ENCODE measurements at regions not wholly inside any gene's neighbourhood (a gene's known extent, or its start where the extent isn't known, plus 50 kb on each side); places are given as distances from the start of the nearest gene placed in this dataset.

- Histone ChIP-seq H3K4me3 (ENCODE audit: control insufficient read depth in 2 of 3, extremely low read depth in 1 of 3, insufficient read depth in 2 of 3, low read depth in 1 of 3, low read length in 3 of 3) (no peak overlapping the region), H3K9me1 (ENCODE audit: control insufficient read depth, extremely low read depth, insufficient read depth, low read length) (no peaks in the 10 kb centered on the region), H3K4me2 (ENCODE audit: control insufficient read depth, extremely low read depth, insufficient read depth, low read depth, low read length) (no peak overlapping the region), H3K27me3 (ENCODE audit: control insufficient read depth, extremely low read depth, insufficient read depth, low read length) (no peaks in the 10 kb centered on the region), H3K9me3 (ENCODE audit: control insufficient read depth, low read depth, low read length) (no peaks in the 10 kb centered on the region), H3K9ac (ENCODE audit: control insufficient read depth, extremely low read depth, insufficient read depth, low read length) (no peak overlapping the region), H3K27ac (ENCODE audit: control insufficient read depth, insufficient read depth, low read length) (no peak overlapping the region), H4K20me1 (ENCODE audit: control insufficient read depth, extremely low read depth, insufficient read depth, low read length) (no peaks in the 10 kb centered on the region), H3K36me3 (ENCODE audit: control insufficient read depth in 2 of 2, extremely low read depth in 1 of 2, insufficient read depth in 2 of 2, low read length in 2 of 2) (no peaks in the 10 kb centered on the region), H3K4me1 (ENCODE audit: control insufficient read depth, extremely low read depth, insufficient read depth, low read length) (no peaks in the 10 kb centered on the region), H2AFZ (ENCODE audit: control insufficient read depth, low read length) (no peak overlapping the region), H3K79me2 (ENCODE audit: control insufficient read depth, insufficient read depth, low read length) (no peaks in the 10 kb centered on the region)
- dilution Hi-C loops (cut with MboI; ENCODE audit: extremely low pct_ligation_motif_present, low sequenced_read_pairs): no loop called here
- TF ChIP-seq EZH2 (IDR thresholded peaks at IDR 0.05; ENCODE audit: low read length) (no peak), CTCF (optimal IDR thresholded peaks at IDR 0.05 in 1 of 3, IDR thresholded peaks at IDR 0.05 in 1 of 3, conservative IDR thresholded peaks at IDR 0.05 in 1 of 3; ENCODE audit: extremely low read depth in 1 of 3, insufficient read depth in 2 of 3, low read length in 3 of 3) (no peak)
- DNase-seq (ENCODE audit: low read depth, low spot score) (no peak), FAIRE-seq (no peak)
Measured at GRCh38 chr5:124621279-124621678, 125.2 kb downstream of the ZNF608 start.

- Histone ChIP-seq H4K20me1 (ENCODE audit: control insufficient read depth, extremely low read depth, insufficient read depth, low read length) (no peaks in the 10 kb centered on the region), H2AFZ (ENCODE audit: control insufficient read depth, low read length) (no peak overlapping the region), H3K4me3 (ENCODE audit: control insufficient read depth in 2 of 3, extremely low read depth in 1 of 3, insufficient read depth in 2 of 3, low read depth in 1 of 3, low read length in 3 of 3) (no peak overlapping the region), H3K4me1 (ENCODE audit: control insufficient read depth, extremely low read depth, insufficient read depth, low read length) (no peaks in the 10 kb centered on the region), H3K79me2 (ENCODE audit: control insufficient read depth, insufficient read depth, low read length) (no peaks in the 10 kb centered on the region), H3K9me1 (ENCODE audit: control insufficient read depth, extremely low read depth, insufficient read depth, low read length) (no peaks in the 10 kb centered on the region), H3K27ac (ENCODE audit: control insufficient read depth, insufficient read depth, low read length) (no peak overlapping the region), H3K4me2 (ENCODE audit: control insufficient read depth, extremely low read depth, insufficient read depth, low read depth, low read length) (no peak overlapping the region), H3K9ac (ENCODE audit: control insufficient read depth, extremely low read depth, insufficient read depth, low read length) (no peak overlapping the region), H3K27me3 (ENCODE audit: control insufficient read depth, extremely low read depth, insufficient read depth, low read length) (no peaks in the 10 kb centered on the region), H3K36me3 (ENCODE audit: control insufficient read depth in 2 of 2, extremely low read depth in 1 of 2, insufficient read depth in 2 of 2, low read length in 2 of 2) (no peaks in the 10 kb centered on the region), H3K9me3 (ENCODE audit: control insufficient read depth, low read depth, low read length) (no peaks in the 10 kb centered on the region)
- TF ChIP-seq CTCF (optimal IDR thresholded peaks at IDR 0.05 in 1 of 3, IDR thresholded peaks at IDR 0.05 in 1 of 3, conservative IDR thresholded peaks at IDR 0.05 in 1 of 3; ENCODE audit: extremely low read depth in 1 of 3, insufficient read depth in 2 of 3, low read length in 3 of 3) (no peak), EZH2 (IDR thresholded peaks at IDR 0.05; ENCODE audit: low read length) (no peak)
- FAIRE-seq (no peak), DNase-seq (ENCODE audit: low read depth, low spot score) (no peak)
- dilution Hi-C loops (cut with MboI; ENCODE audit: extremely low pct_ligation_motif_present, low sequenced_read_pairs): no loop called here
Measured at GRCh38 chr5:124620743-124621142, 125.7 kb downstream of the ZNF608 start.

Data from keratinocyte (primary cell).